IMR-90 (cell line): ENCODE measurements at regions not wholly inside any gene's neighbourhood (a gene's known extent, or its start where the extent isn't known, plus 50 kb on each side); places are given as distances from the start of the nearest gene placed in this dataset.

Experiments
- CTCF ChIP-seq: conservative IDR thresholded peaks from 2 replicates; pipeline ENCODE4 v1.5.1; 2012; ENCODE audit warnings: mild to moderate bottlenecking, low read depth, low read length, improper control_type of control experiment
- MAZ ChIP-seq: IDR thresholded peaks from 2 replicates; pipeline ENCODE4 v1.6.1; 2012; ENCODE audit warnings: low read depth, mild to moderate bottlenecking, low read length, improper control_type of control experiment, moderate library complexity, borderline replicate concordance
- USF2 ChIP-seq: fragments of 150-350 bp; IDR thresholded peaks from 2 replicates; pipeline ENCODE4 v1.6.1; 2017; ENCODE audit warnings: mild to moderate bottlenecking, antibody characterized with exemption, low read length, low read depth

GRCh38 chr6:144585217-144585814, 300.2 kb downstream of the UTRN start:
- TF ChIP-seq CTCF (peak; percentile 80), USF2 (no peak), MAZ (no peak)
